ENCODE measurements at regions not wholly inside any gene's neighbourhood (a gene's known extent, or its start where the extent isn't known, plus 50 kb on each side); places are given as distances from the start of the nearest gene placed in this dataset.
"Not testable (repeated sequence)": the region's sequence is repeated elsewhere in the genome, so short reads cannot be mapped to it uniquely, and the experiment has no call there.

GRCh38 chr4:86413426-86413825 lies 53.6 kb upstream of the MAPK10 start:
- H3K27ac ChIP-seq; DNase-seq (ENCODE audit: low read depth, low spot score): not testable (repeated sequence)

- no peak overlapping the region for H3K27ac ChIP-seq
- DNase-seq (ENCODE audit: low read depth, low spot score) = no peak
These were observed 54.8 kb upstream of the MAPK10 start for GRCh38 chr4:86414686-86415085.

GRCh38 chr4:86416081-86416480 lies 56.2 kb upstream of the MAPK10 start:
- H3K27ac ChIP-seq = no peak overlapping the region
- peak; percentile 3 for DNase-seq (ENCODE audit: low read depth, low spot score)

- DNase-seq (ENCODE audit: low read depth, low spot score) = no peak
- H3K27ac ChIP-seq = no peak overlapping the region
These were observed 61.6 kb upstream of the MAPK10 start for GRCh38 chr4:86421461-86421860.

- no peak for DNase-seq (ENCODE audit: low read depth, low spot score)
- H3K27ac ChIP-seq = no peak overlapping the region
These were observed 71.8 kb upstream of the MAPK10 start for GRCh38 chr4:86431543-86432116.

GRCh38 chr4:86432559-86433134 lies 72.8 kb upstream of the MAPK10 start:
- no peak for DNase-seq (ENCODE audit: low read depth, low spot score)
- no peak overlapping the region for H3K27ac ChIP-seq

GRCh38 chr4:86439293-86439692 lies 79.4 kb upstream of the MAPK10 start:
- no peak overlapping the region for H3K27ac ChIP-seq
- DNase-seq (ENCODE audit: low read depth, low spot score) = no peak

- H3K27ac ChIP-seq = peak overlapping the region; percentile 41
- peak; percentile 52 for DNase-seq (ENCODE audit: low read depth, low spot score)
These were observed 81.5 kb upstream of the MAPK10 start for GRCh38 chr4:86441175-86441936.

- no peak overlapping the region for H3K27ac ChIP-seq
- no peak for DNase-seq (ENCODE audit: low read depth, low spot score)
These were observed 83.0 kb upstream of the MAPK10 start for GRCh38 chr4:86442881-86443280.

- no peak overlapping the region for H3K27ac ChIP-seq
- no peak for DNase-seq (ENCODE audit: low read depth, low spot score)
These were observed 83.6 kb upstream of the MAPK10 start for GRCh38 chr4:86443495-86443894.

- DNase-seq (ENCODE audit: low read depth, low spot score) = no peak
These were observed 87.1 kb upstream of the MAPK10 start for GRCh38 chr4:86446996-86447395.

GRCh38 chr4:86448871-86449270 lies 89.0 kb upstream of the MAPK10 start:
- H3K27ac ChIP-seq = no peak overlapping the region
- DNase-seq (ENCODE audit: low read depth, low spot score) = no peak

More at GRCh38 chr4:86446996-86447395, 87.1 kb upstream of the MAPK10 start:
- no peak overlapping the region for H3K27ac ChIP-seq

GRCh38 chr4:86449746-86450588 lies 90.1 kb upstream of the MAPK10 start:
- no peak overlapping the region for H3K27ac ChIP-seq
- DNase-seq (ENCODE audit: low read depth, low spot score) = no peak

- no peak overlapping the region for H3K27ac ChIP-seq
- no peak for DNase-seq (ENCODE audit: low read depth, low spot score)
These were observed 91.0 kb upstream of the MAPK10 start for GRCh38 chr4:86450861-86451260.

- no peak for DNase-seq (ENCODE audit: low read depth, low spot score)
- peak overlapping the region; percentile 69 for H3K27ac ChIP-seq
These were observed 91.9 kb upstream of the MAPK10 start for GRCh38 chr4:86451560-86452330.

GRCh38 chr4:86452422-86452891 lies 92.6 kb upstream of the MAPK10 start:
- DNase-seq (ENCODE audit: low read depth, low spot score) = no peak
- H3K27ac ChIP-seq = peak overlapping the region; percentile 69

- peak; percentile 39 for DNase-seq (ENCODE audit: low read depth, low spot score)
- peak overlapping the region; percentile 69 for H3K27ac ChIP-seq
These were observed 93.2 kb upstream of the MAPK10 start for GRCh38 chr4:86452924-86453531.

- H3K27ac ChIP-seq = peak overlapping the region; percentile 69
- peak; percentile 41 for DNase-seq (ENCODE audit: low read depth, low spot score)
These were observed 93.8 kb upstream of the MAPK10 start for GRCh38 chr4:86453611-86454072.

- no peak for DNase-seq (ENCODE audit: low read depth, low spot score)
- H3K27ac ChIP-seq = no peak overlapping the region
These were observed 102.0 kb upstream of the MAPK10 start for GRCh38 chr4:86461849-86462248.

Data from epithelial cell of prostate (primary cell).